Activated T-cell treated with anti-CD3 and anti-CD28 coated beads for 24 hours (primary cell): ENCODE measurements at regions not wholly inside any gene's neighbourhood (a gene's known extent, or its start where the extent isn't known, plus 50 kb on each side); places are given as distances from the start of the nearest gene placed in this dataset.

Experiments used
- DNase-seq: peaks from one replicate; pipeline ENCODE4 v3.0.0-alpha.2; 2020; ENCODE audit warnings: low read depth

DNA sequence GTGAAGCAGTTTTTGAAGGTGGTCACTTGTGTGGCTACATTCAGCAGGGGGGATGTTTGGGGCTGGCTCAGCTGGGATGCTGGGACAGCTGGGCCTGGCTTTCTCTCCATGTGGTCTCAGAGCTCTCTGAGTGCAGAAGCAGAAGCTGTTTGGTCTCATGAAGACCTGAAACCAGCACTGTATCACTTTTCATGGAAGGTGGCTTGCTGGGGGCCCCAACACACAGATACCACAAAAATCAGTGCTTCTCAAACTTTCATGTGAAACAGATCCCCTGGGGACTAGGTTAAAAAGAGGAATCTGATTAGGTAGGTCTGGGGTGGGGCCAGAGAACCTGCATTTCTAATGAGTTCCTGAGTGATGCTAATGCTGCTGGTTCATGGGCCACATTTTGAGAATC, 347.3 kb downstream of the DHX35 start:
- DNase-seq = no peak

DNA sequence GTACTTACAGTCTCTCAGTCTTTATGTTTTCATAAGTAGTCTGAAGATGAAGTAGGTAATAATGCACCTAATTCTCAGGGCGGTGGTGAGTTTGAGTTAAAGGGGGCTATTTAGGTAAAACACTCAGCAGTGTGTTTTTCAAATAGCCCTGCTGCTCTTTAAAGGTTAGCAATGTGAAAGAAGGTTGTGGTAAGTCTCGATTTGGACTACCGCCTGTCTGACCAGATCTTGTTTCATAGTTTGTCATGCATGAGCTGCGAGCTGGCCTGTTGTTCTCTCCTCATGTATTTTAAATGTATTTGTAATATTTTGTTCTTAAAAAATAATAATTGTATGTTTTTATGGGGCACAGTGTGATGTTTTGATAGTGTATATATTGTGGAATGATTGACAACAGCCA, 340.2 kb downstream of the DHX35 start:
- DNase-seq = no peak

DNA sequence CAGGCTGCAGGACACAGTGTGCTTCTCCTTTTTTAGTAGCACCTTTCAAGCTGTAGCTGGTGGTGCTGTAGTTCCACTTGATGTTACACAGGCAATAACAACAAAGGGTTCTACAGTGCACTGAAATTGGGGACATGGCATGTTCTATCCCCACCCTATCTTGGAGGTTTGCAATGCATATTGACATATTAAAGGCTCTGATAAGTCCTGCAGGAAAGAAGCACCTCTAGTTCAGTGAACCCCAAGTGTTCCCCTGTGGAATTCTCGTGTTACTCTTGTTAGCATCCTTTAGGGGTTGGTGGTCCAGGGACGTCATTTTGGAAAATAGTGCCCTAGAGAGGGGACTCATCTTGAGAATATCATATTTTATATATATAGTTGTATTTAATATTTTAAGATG, 337.6 kb downstream of the DHX35 start:
- DNase-seq = no peak

DNA sequence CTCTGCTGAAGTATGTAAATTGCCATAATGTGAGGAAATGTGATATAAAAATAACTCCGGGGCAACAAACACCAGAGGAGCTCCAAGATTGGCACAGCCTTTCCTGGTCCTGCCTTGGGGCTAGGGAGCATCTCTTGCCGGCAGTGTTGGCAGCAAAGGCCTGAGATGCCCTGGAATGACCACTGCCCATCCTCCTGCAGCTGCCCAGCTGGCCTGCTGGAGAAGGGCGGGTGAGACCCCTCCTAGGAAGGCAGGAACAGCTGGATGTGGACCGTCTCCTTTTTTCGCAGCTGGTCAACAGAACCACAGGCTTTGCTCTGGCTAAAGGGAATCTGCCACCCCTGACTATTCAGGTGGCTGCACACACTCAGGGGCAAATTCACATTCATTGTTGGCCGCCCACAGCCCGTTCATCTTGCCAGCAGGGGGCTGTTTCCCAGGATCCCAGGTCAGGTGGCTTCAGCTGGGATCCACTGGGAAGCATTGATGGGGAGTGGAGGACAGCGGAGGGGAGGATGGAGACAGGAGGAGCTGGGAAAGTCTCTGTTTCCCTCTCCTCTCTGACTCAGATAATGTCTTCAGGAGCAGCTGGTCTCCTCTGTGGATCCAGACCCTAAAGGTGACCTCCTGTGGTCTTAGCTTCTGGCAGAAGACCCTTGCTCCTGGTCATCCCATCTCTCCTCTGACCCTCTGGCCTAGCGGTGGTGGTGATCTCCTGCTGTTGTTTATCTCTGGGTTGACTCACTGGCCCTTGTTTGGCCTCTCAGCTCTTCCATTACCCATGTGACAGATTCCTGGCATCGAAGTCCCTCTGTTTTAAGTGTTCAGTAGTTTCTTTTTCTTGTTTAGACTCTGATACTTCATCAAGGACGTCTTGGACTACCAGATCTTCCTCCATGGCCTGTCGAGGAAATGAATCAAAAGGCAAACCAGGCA, 336.7 kb downstream of the DHX35 start:
- DNase-seq = no peak

DNA sequence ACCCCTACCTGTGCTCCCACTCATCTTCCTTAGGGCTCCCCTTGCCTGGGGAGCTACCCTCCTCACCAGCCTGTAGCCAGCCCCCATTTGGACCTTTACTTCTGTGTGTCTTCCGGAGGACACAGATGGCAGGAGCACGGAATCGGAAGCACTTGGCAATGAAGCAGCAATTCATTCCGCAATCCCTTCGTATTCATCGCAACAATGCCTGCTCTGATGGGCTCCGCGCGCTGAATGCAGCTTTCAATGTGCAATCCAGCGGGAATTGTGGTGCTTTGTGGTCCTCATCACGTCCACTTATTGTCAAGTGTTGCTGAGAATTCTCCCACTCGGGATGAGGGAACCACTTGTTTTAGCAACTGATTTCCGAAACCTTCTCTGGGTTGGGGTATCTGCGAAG, 336.0 kb downstream of the DHX35 start:
- DNase-seq = no peak

DNA sequence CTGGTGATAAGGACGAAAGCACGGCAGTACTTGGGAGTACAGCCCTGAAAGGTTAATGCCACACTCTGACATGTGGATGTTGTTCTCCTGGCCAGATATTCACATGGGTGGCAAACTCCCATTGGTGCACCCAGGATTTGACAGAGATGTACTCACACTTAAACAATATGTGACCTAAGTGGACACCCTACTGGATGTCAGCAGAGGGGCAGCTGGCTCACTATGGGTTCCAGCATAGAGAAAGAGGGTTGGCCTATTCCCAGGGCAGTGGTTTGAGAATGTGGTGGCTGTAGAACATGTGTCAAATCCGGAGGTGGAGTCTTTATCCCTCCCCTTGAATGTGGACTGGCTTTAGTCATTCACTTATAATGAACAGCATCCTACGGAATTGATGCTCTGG, 333.2 kb downstream of the DHX35 start:
- no peak for DNase-seq

DNA sequence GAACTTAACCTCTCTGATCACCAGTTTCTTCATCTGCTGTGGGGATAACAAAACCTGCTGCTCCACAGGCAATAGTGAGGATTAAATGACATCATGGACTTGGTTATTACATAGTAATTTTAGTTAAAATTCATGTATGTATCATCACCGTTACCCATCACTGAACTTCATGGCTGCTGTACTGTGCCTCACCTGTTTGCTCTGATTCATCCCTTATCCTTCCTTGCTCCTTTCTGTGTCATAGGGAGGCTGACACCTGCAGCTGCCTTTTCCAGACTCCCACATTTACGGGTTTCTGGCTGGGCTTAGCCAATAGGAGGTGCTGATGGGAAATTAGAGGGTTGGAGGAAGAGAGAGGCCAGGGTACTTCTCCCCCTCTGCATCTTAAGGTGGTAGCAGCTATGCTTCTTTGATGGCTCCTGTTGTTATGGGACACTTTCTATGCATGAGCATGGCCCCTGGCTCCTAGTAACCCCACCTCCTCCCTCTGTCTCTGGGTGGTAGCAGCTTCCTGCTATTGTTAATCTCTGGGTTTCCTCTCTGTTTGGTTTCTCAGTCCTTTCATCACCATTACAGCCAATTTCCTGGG, 332.1 kb downstream of the DHX35 start:
- no peak for DNase-seq

DNA sequence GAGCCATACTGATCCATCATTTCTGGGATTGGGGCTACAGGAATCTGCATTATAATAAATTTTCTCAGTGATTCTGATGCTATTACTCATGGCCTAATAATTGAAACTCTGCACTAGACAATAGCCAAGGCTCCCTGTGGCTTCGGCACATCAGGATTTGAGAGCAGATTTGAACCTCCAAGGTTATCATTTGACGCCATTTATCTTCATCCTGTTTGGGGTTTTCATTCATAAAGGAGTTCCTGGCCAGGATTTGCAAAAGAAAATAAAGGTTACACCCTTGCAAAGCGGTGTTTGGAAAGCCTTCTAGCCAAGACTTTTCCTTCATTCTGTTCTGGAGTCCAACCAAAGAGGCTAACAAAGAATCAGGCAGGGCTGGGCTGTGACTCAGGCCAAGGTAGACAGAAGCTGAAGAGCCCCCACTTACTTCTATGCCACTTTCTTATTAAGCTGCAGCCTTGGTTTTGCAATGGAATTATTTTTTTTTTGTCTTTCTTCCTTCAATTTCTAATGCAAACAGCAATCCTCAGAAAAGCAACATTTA, 330.1 kb downstream of the DHX35 start:
- no peak for DNase-seq

DNA sequence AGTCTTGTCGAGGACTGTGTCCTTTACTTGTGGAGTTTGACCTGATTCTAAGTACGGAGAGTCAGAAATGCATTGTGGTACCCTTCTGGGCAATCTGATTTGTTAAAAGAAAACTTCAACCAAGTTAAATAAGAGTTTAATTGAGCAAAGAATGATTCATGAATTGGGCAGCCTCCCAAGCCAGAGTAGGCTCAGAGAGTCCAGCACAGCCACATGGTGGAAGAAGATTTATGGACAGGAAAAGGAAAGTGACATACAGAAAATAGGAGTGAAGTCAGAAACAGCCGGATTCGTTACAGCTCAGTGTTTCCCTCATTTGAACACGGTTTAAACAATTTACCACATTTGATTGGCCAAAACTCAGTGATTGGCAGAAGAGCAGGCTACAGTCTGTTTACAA, 329.2 kb downstream of the DHX35 start:
- no peak for DNase-seq

DNA sequence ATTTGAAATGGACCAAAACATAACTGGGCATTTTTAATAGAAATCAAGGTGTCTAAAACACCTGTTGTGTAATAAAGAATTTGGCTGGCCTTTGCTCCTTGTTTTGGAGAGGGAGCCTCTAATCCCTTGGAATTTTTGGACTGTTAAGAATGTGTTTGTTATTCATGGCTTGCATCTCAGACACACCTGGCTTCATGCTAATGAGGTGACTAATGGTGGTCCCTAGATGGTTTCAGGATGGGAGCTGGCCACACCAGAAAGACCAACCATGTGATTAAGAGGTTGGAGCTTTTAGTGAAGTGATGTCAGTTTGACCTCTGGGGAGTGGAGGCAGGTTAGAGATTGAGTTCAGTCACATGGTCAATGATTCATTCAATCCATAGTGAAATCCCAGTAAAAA, 328.4 kb downstream of the DHX35 start:
- DNase-seq = no peak

DNA sequence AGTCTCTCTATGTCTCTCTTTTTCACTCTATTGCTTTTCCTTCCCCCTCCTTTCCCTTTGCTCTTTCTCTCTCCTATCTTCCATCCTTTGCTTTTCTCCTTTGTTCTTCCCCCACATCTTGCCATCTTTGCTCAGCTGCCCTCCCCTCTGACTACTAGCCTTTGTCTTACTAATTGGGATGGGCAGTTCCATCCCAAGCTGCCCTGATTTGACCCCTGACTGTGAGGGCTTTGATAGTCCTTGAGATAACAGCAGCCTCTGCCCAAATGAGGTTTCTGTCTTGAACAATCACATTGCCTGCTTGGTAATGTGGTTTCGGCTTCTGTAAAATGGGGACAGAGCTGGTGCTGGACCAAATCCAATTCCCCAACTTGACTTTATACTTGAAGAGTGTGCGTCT, 327.7 kb downstream of the DHX35 start:
- no peak for DNase-seq

DNA sequence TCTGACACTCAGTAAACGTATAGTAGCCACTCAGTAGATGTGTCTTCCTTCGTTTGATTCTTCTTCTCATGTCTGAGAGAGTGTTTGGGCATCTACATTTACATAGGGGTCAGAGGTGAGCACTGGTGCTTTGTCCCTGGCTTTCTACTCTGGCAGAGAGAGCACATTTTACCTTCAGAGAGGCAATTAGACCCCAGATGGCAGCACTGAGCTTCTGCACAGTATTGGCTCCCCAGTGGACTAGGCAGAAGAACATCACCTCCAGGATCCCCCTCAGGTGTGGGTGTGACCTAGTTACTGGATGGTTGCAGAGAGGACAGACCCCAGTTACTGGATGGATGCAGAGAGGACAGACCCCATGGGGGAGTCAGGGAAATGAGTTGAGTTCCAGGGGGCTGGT, 327.2 kb downstream of the DHX35 start:
- no peak for DNase-seq

DNA sequence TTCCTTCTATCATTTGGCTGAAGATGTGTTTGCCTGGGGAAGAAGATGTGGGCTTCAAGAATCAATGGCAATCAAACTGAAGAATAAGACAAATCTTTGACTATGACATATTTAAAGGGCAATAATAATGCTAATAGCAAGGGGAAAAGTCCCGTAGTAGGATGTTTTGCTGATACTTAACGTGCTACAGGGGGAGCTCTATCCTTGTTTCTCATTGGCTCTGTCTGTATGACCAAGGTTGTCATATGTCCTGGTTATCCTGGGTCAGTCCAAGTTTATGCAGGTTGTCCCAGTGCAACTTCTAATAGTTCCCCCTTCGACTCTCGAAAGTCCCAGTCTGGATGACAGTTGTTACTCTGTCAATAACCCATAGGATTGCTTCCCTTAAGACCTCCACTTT, 321.3 kb downstream of the DHX35 start:
- DNase-seq = no peak

DNA sequence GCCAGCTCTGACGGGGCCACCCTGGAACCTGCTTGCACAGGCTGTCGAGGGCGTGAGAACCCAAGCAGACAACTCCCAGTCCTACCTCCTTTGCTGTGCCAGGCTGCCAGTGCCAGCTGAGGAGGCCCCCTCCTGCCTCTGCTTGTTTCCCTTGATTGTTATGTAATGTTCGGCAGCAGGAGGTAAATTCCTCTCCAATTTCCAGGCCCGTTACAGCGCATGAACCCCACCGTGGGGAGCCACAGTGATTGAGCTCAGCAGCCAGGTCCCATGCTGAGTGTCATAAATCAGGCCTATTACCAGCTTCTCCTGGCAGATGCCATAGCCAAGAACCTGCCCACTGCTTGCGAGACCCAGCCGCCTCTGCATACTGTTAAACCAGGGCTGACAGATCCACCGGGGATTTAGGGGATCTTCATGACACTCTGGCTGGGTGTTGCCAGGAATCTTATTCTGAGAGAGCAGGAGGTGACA, 320.5 kb downstream of the DHX35 start:
- no peak for DNase-seq

DNA sequence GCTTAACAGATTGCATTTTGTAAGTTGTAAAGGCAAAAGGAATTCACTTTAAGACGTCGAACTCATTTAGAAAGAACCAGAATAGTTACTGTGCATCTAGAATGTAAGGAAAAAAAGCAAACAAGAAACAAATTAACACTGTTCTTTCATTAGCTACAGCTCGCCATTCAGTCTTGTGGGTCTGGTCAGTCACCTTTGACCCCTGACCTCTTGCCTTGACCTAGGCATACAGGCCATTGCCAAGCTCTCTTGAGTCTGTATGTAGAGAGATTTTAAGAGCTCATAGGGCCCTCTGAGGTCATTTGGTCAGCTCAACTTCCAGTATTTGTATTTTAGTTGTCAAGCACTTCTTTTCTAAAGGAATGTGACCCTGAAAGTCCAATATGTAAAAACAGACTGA, 318.7 kb downstream of the DHX35 start:
- no peak for DNase-seq

DNA sequence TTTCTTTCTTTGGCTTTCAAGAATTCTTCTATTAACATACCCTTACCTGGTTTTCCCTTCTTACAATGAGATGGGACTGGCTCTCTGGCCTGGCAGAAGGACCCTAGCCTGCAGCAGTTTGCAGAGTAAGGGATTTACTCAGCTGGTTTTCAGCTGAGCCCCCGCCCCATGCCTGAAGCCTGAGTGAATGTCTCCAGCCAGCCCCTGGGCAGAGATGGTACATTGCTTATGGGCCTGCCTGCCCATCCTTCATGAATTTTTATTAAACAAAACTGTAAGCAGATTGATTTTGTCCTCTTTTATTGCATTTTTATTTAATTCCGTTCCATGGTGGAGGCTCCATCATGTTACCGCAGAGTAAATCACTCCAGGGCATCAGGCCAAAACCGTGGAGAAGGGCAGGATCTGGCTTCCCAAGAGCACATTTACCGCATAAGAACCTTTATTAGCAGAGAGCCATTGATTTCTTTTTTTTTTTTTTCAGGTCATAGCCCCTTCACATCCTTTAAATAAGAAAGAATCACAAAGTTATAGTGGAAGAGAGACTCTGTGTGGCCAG, 316.2 kb downstream of the DHX35 start:
- DNase-seq = no peak

DNA sequence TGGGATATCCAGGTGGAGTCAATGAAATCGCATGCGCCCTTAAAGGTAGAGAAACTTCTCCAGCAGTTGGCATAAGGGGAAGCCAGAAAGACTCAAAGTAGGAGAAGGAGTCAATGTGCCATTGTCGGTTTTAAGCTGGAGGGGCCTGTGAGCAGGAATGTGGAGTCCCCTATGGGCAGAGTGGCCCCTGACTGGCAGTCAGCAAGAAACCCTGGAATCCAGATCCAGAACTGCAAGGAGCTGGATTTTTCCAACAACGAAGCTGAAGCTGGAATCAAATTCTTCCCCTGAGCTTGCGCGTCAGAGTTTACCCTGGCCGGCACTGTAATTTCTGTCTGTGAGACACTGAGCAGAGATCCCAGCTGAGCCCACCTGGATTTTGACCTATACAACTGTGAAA, 315.0 kb downstream of the DHX35 start:
- no peak for DNase-seq

DNA sequence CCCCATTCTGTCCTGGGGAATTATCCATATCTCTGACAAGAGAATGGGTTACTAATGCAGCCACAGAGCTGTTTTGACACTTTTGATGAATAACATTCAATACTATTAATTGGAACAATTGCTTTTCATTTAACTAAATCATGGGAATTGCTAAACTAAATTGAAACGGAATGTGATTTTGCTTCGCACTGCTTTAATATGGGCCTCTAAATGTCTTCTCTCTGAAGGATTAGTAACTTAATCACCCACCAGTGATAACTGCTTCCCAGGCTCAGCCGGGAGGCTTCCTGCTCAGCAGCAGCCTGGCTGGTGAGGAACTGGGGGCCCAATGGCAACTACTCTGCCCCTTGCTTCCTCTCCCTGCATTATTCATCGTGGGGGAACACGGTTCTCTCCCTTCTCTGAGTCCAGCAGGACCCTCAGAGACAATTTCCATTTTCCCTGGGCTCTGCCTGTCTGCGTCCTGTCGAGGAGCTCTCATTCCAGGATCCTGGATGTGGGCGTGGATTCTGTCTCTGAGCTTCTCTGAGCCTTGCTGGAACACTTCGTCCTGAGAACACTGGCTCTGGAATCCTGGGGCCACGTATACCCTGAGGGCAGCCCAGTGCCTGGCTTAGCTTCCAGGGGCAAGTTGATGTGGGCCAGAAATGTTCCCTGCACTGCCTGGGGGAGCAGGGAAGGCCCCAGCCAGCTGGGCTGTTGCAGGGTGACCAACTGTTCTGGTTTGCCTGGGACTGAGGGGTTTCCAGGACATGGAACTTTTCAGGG, 308.9 kb downstream of the DHX35 start:
- DNase-seq = no peak

DNA sequence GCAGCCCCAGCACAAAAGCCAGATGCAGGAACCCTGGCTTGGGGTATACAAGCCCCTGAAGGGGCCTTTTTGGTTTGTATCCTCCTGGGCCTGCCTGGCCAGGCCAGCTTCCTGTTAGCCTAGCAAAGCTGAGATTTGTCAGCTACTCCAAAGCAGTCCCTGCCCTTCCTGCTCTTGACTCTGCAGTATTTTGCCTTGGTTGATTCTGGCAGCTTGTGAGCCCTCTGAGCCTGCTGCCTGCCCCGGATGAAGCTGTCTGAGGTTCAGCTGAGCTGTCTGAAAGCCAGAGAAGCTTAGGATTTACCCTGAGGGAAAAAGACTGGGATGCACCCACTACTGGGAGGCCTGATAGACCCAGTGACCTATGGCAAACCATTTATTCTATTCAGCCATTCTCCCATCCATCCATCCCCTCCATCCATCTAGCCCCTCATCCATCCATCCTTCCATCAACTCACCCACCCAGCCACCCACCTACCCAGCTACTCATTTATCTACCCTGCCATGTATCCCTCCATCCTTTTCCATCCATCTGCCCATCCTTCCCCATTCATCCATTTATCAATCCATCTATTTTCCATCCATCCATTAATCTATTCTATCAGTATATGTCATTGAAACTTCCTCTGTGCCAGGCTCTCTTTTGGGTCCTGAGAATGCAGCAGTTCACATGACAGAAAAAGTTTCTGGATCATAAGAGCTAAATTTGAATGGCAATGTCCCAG, 307.5 kb downstream of the DHX35 start:
- DNase-seq = no peak

DNA sequence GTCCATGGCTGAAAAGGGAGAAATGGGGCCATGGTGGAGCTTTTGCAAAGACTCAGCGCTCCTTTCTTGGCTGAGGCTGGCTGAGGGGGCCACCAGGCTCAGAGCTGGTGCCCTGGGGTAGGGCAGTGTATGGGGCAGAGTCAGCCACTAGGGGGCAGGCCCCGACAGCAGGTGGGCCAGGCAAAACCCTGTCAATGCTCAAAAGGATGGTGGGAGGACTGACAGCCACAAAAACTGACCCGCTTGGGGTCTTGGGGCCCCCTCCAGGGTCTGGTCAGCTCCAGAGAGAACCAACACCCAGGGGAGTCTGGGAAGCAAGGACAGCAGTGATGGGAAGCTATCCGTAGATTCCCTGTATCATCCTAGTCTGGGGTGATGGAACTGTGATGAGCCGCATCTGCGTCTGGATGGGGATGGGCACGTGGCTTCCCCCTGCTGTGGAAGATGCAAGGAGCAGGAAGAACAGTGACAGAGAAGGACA, 306.9 kb downstream of the DHX35 start:
- peak; percentile 23 for DNase-seq

DNA sequence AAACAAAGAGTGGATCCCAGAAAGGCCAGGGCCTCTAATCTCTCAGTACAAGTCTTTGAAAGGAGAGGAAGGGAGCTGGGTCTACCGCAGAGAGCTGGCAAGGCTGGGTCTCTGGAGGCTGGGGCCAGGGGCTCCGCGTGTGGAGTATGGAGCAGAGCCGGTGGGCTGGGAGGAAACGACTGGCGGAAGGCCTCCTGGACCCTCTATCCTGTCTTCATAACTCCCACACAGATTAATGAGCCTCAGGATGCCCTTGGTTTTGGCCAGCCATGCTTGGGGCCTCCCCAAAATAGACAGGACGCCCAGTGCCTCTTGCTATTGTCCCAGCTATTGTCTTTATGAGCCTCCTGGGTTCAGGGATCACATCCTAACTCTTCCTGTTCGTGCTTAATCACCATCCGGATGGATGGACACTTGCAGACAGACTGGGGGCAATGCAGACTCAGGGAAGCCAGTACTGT, 306.4 kb downstream of the DHX35 start:
- no peak for DNase-seq
